Left ventricle myocardium inferior (tissue), 1 donor: ENCODE measurements at regions not wholly inside any gene's neighbourhood (a gene's known extent, or its start where the extent isn't known, plus 50 kb on each side); places are given as distances from the start of the nearest gene placed in this dataset.

Experiments
- DNase-seq: peaks from one replicate; pipeline ENCODE4 v3.0.0-alpha.2; 2020
- H3K27ac ChIP-seq: fragments of 200-600 bp; replicated peaks from 2 replicates; pipeline ENCODE4 v1.8.0; 2021
- H3K27me3 ChIP-seq: fragments of 200-600 bp; 2 replicates; pipeline ENCODE4 v1.8.0; 2021; ENCODE audit warnings: low read depth
- H3K36me3 ChIP-seq: fragments of 200-600 bp; 2 replicates; pipeline ENCODE4 v1.8.0; 2021
- H3K4me1 ChIP-seq: fragments of 200-600 bp; 2 replicates; pipeline ENCODE4 v1.8.0; 2021
- H3K4me3 ChIP-seq: fragments of 200-600 bp; 2 replicates; pipeline ENCODE4 v1.8.0; 2021; ENCODE audit warnings: mild to moderate bottlenecking, moderate library complexity
- H3K9me3 ChIP-seq: fragments of 200-600 bp; replicated peaks from 2 replicates; pipeline ENCODE4 v1.8.0; 2021
- intact Hi-C: fragments of 100-400 bp; cut with micrococcal nuclease; formaldehyde crosslinking; loops from one replicate; pipeline ENCODE4 v1.11.0; 2022
- TF ChIP-seq, protein P1 (sequence below): fragments of 200-600 bp; IDR thresholded peaks from 2 replicates; pipeline ENCODE4 v1.8.0; 2021; ENCODE audit warnings: antibody characterized with exemption, mild to moderate bottlenecking, borderline replicate concordance
- donor health status: DM: no; HTN: yes; CAD: no; lungs with severe emphysema.

DNA sequence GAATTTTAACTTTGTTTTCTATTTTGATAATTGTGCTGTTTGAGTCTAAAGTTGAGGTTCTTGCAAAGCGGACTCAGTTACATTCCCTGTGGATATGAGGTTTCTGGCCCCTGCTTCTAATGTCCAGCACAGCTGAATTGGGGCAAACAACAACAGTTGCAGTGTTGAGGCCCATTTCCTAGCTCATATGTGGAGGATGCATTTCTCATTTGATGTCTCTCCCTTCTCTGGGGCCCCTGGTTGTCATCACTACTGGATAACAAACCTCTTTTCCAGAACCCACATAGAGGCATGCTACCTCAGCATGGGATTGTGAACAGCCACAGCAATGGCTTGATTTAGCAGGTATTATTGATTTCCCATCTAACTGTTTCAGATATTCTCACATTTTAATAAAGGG is 208.2 kb upstream of the VSTM2A start:
- intact Hi-C loops: no loop called here
- H3K4me3 ChIP-seq: no peak overlapping the region
- TF ChIP-seq, protein P1, sequence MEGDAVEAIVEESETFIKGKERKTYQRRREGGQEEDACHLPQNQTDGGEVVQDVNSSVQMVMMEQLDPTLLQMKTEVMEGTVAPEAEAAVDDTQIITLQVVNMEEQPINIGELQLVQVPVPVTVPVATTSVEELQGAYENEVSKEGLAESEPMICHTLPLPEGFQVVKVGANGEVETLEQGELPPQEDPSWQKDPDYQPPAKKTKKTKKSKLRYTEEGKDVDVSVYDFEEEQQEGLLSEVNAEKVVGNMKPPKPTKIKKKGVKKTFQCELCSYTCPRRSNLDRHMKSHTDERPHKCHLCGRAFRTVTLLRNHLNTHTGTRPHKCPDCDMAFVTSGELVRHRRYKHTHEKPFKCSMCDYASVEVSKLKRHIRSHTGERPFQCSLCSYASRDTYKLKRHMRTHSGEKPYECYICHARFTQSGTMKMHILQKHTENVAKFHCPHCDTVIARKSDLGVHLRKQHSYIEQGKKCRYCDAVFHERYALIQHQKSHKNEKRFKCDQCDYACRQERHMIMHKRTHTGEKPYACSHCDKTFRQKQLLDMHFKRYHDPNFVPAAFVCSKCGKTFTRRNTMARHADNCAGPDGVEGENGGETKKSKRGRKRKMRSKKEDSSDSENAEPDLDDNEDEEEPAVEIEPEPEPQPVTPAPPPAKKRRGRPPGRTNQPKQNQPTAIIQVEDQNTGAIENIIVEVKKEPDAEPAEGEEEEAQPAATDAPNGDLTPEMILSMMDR: no peak

DNA sequence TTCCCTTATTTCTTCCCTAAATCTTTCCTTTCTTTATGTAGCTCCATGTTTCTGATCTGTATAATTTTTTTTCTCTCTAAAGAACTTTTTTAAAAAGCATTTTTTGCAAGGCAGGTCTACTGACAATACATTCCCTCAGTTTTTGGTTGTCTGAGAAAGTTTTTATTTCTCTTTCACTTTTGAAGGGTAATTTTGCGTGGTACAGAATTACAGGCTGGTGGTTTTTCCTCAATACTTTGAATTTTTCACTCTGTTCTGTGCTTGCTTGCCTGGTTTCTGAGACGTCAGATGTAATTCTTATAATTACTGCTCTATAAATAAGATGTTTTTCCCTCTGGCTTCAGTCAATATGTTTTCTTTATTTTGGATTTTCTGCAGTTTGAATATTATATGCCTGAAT is 205.4 kb upstream of the VSTM2A start:
- H3K36me3 ChIP-seq: no peaks in the 10 kb centered on the region
- peaks cover 11% of the 10 kb centered on the region for H3K9me3 ChIP-seq
- H3K4me1 ChIP-seq: no peaks in the 10 kb centered on the region
- TF ChIP-seq, protein P1: no peak
- intact Hi-C loops: no loop called here
- DNase-seq: no peak
- no peaks in the 10 kb centered on the region for H3K27me3 ChIP-seq
- no peak overlapping the region for H3K27ac ChIP-seq
- H3K4me3 ChIP-seq: no peak overlapping the region

More for the DNA sequence above, 208.2 kb upstream of the VSTM2A start:
- H3K9me3 ChIP-seq: peaks cover 4% of the 10 kb centered on the region
- DNase-seq: no peak
- no peaks in the 10 kb centered on the region for H3K4me1 ChIP-seq
- no peaks in the 10 kb centered on the region for H3K36me3 ChIP-seq
- no peak overlapping the region for H3K27ac ChIP-seq
- H3K27me3 ChIP-seq: no peaks in the 10 kb centered on the region

GRCh38 chr7:54337466-54337865 is 204.7 kb upstream of the VSTM2A start:
- Histone ChIP-seq H3K27ac (peak overlapping the region; percentile 11), H3K4me1 (no peaks in the 10 kb centered on the region), H3K9me3 (peaks cover 14% of the 10 kb centered on the region), H3K4me3 (no peak overlapping the region), H3K27me3 (no peaks in the 10 kb centered on the region), H3K36me3 (no peaks in the 10 kb centered on the region)
- TF ChIP-seq, protein P1: no peak
- intact Hi-C loops: no loop called here
- DNase-seq: no peak

DNA sequence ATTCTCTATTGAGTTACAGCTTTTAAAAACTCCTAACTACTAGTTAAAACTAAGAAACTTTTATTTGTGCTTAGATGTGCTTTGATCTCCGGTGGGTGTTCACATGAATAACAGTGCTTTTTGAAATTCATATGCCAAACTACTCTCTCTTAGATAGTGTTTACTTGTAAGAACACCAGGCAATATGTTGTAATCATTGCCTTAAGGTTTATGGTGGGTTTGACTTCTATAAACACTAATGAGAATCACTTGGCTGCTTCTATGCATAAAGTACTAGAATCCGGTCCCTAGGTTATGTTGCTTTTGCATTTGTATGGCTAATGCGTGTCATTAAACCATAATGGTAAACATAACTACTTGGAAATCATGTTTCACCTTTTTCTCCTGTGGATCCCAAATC is 203.9 kb upstream of the VSTM2A start:
- H3K27me3 ChIP-seq: no peaks in the 10 kb centered on the region
- no peak overlapping the region for H3K27ac ChIP-seq
- intact Hi-C loops: no loop called here
- no peak for DNase-seq
- TF ChIP-seq, protein P1: no peak
- H3K4me1 ChIP-seq: no peaks in the 10 kb centered on the region
- H3K9me3 ChIP-seq: peaks cover 16% of the 10 kb centered on the region
- no peak overlapping the region for H3K4me3 ChIP-seq
- H3K36me3 ChIP-seq: no peaks in the 10 kb centered on the region

- DNase-seq: peak; percentile 27
Measured at GRCh38 chr7:54339073-54339472, 203.1 kb upstream of the VSTM2A start.

More at GRCh38 chr7:54339073-54339472, 203.1 kb upstream of the VSTM2A start:
- Histone ChIP-seq H3K9me3 (peaks cover 17% of the 10 kb centered on the region), H3K27me3 (no peaks in the 10 kb centered on the region), H3K4me1 (no peaks in the 10 kb centered on the region), H3K27ac (no peak overlapping the region), H3K4me3 (no peak overlapping the region), H3K36me3 (no peaks in the 10 kb centered on the region)
- TF ChIP-seq, protein P1: no peak
- intact Hi-C loops: no loop called here
